ENCODE measurements at regions not wholly inside any gene's neighbourhood (a gene's known extent, or its start where the extent isn't known, plus 50 kb on each side); places are given as distances from the start of the nearest gene placed in this dataset.

GRCh38 chr2:145573608-145574007 lies 1053.7 kb upstream of the ZEB2 start:
- Histone ChIP-seq H3K27me3 (no peaks in the 10 kb centered on the region), H3K36me3 (replicated peaks in 1 of 2) (no peaks in the 10 kb centered on the region), H3K4me1 (replicated peaks in 1 of 2) (no peaks in the 10 kb centered on the region), H3K4me3 (no peak overlapping the region), H3K9me3 (replicated peaks in 1 of 3) (no peaks in the 10 kb centered on the region), H3K27ac (no peak overlapping the region)
- intact Hi-C loops (cut with DNase I), result no loop called here
- 72 to 82% (median 77%) methylated on average over 5 of the region's 5 CpGs for WGBS, 4 donors
- no peak for DNase-seq
- TF ChIP-seq, protein P1, sequence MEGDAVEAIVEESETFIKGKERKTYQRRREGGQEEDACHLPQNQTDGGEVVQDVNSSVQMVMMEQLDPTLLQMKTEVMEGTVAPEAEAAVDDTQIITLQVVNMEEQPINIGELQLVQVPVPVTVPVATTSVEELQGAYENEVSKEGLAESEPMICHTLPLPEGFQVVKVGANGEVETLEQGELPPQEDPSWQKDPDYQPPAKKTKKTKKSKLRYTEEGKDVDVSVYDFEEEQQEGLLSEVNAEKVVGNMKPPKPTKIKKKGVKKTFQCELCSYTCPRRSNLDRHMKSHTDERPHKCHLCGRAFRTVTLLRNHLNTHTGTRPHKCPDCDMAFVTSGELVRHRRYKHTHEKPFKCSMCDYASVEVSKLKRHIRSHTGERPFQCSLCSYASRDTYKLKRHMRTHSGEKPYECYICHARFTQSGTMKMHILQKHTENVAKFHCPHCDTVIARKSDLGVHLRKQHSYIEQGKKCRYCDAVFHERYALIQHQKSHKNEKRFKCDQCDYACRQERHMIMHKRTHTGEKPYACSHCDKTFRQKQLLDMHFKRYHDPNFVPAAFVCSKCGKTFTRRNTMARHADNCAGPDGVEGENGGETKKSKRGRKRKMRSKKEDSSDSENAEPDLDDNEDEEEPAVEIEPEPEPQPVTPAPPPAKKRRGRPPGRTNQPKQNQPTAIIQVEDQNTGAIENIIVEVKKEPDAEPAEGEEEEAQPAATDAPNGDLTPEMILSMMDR (IDR thresholded peaks at IDR 0.05), result no peak
- TF ChIP-seq POLR2A (IDR thresholded peaks at IDR 0.05), result no peak

DNA sequence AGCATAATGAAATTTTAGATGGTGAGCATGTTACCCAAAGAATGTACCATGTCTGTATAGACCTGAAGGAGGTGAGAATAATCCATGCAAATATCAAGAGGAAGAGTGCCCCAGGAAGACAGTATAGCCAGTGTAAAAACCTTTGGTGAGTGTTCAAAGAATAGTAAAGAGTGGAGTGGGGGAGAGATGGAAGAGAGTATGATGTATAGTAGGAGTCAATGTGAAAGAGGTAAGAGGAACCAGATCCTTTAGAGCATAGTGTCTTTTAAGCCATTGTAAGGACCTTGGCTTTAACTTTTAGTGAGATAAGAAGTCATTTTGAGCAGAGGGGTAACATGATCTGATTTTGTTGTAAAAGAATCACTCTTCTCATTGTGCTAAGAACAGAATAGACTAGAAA lies 1052.3 kb upstream of the ZEB2 start:
- Histone ChIP-seq H3K27me3 (no peaks in the 10 kb centered on the region), H3K9me3 (replicated peaks in 1 of 3) (no peaks in the 10 kb centered on the region), H3K27ac (no peak overlapping the region), H3K36me3 (replicated peaks in 1 of 2) (no peaks in the 10 kb centered on the region), H3K4me1 (replicated peaks in 1 of 2) (no peaks in the 10 kb centered on the region), H3K4me3 (no peak overlapping the region)
- no peak for DNase-seq
- intact Hi-C loops (cut with DNase I), result no loop called here
- no peak for TF ChIP-seq POLR2A (IDR thresholded peaks at IDR 0.05)
- TF ChIP-seq, protein P1 (IDR thresholded peaks at IDR 0.05), result no peak

DNA sequence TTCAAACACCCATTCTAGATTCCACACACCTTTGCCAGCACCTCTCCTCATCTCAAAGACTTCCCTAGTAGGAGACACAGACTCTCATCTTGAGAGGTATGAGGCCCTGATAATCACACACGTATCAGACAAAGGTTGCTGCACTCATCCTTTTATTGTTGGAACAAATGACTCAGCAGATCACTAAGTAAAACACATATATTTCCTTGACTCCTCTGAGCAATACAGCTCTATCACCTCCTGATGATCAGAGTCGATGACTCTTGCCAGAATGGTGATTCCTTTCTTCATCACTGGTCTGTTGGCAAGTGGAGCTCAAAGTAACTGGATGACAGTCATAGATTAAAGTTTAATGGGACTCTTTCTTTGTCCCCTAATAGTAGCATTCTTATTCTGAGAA lies 1049.2 kb upstream of the ZEB2 start:
- H3K4me1 ChIP-seq (replicated peaks in 1 of 2), result no peaks in the 10 kb centered on the region
- intact Hi-C loops (cut with DNase I), result no loop called here
- no peak overlapping the region for H3K4me3 ChIP-seq
- TF ChIP-seq POLR2A (IDR thresholded peaks at IDR 0.05), result no peak
- TF ChIP-seq, protein P1 (IDR thresholded peaks at IDR 0.05), result no peak
- H3K9me3 ChIP-seq (replicated peaks in 1 of 3), result no peaks in the 10 kb centered on the region
- WGBS, 4 donors, result 79 to 83% (median 81%) methylated on average over 2 of the region's 2 CpGs
- no peak overlapping the region for H3K27ac ChIP-seq
- H3K36me3 ChIP-seq (replicated peaks in 1 of 2), result no peaks in the 10 kb centered on the region
- DNase-seq, result no peak
- no peaks in the 10 kb centered on the region for H3K27me3 ChIP-seq

DNA sequence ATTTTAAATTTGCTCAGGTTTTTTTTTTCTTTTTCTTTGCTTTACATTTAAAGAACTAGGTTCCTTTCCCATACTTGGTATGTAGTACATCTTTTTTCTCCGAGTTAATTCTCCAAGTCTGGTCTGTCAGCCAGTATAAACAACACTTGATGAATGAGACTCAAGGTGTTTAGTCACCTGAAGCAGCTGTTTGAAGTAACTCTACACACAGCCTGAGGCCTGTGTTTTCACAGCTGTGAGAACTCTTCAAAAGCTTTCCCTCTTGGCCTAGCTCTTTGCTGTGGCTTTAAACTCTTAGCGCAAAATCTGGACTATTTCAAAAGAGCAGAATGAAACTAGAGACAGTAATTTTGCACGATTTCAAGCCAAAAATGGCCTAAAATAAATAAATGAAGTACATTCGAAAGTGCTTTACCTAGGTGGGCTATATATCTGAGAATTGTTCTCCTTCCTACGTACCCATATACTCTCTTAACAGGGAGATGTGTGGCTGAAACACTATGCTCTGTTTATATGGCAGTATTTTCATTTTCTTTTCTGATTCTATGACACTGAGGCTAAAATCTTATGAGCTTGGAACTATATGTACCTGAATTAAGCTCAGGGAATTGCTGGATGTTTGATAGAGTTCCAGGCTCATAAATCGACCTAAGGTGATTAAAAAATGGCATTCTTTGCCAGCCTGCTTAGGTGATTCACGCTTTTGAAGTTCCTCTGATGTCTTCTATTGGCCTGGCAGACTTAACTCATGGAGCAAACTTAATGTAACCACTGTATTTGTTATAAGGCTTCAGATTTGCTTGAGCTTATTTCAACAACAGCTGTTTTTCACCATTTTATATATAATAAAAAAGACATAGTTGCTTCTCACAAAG lies 1044.1 kb upstream of the ZEB2 start:
- Histone ChIP-seq H3K27ac (no peak overlapping the region), H3K4me3 (no peak overlapping the region), H3K27me3 (no peaks in the 10 kb centered on the region), H3K9me3 (replicated peaks in 1 of 3) (no peaks in the 10 kb centered on the region), H3K4me1 (replicated peaks in 1 of 2) (no peaks in the 10 kb centered on the region), H3K36me3 (replicated peaks in 1 of 2) (no peaks in the 10 kb centered on the region)
- WGBS, 4 donors, result 74 to 84% (median 82%) methylated on average over 7 of the region's 7 CpGs
- no peak for DNase-seq
- TF ChIP-seq, protein P1 (IDR thresholded peaks at IDR 0.05), result no peak
- no peak for TF ChIP-seq POLR2A (IDR thresholded peaks at IDR 0.05)
- intact Hi-C loops (cut with DNase I), result no loop called here
